Keratinocyte (primary cell): ENCODE measurements at regions not wholly inside any gene's neighbourhood (a gene's known extent, or its start where the extent isn't known, plus 50 kb on each side); places are given as distances from the start of the nearest gene placed in this dataset.

Experiments used
- DNase-seq: peaks from one replicate; pipeline ENCODE4 v3.0.0-alpha.2; 2011; ENCODE audit warnings: low read depth, missing footprints, low spot score
- FAIRE-seq: peaks from 2 replicates; lab custom pipeline; 2011; peaks lifted over from hg19 to GRCh38; lab: Jason Lieb, UNC
- H2AFZ ChIP-seq: 2 replicates; pipeline ENCODE4 v1.6.0; 2012; ENCODE audit warnings: low read length, control low read depth, inconsistent platforms; ENCODE audit not compliant: control insufficient read depth
- H3K27ac ChIP-seq: 2 replicates; pipeline ENCODE4 v1.5.1; 2011; ENCODE audit warnings: low read length; ENCODE audit not compliant: control insufficient read depth, insufficient read depth
- H3K27me3 ChIP-seq: 3 replicates; pipeline ENCODE4 v1.6.0; 2011; ENCODE audit warnings: low read length; ENCODE audit not compliant: control insufficient read depth, insufficient read depth; ENCODE audit errors: extremely low read depth
- H3K36me3 ChIP-seq, 2 experiments: 2 replicates in 1 of 2; 3 replicates in 1 of 2; pipeline ENCODE4 v1.5.1; 2011; ENCODE audit warnings: low read length in 2 of 2, mild to moderate bottlenecking in 1 of 2; ENCODE audit not compliant: control insufficient read depth in 2 of 2, insufficient read depth in 2 of 2; ENCODE audit errors: extremely low read depth in 1 of 2
- H3K4me1 ChIP-seq: 3 replicates; pipeline ENCODE4 v1.5.1; 2011; ENCODE audit warnings: low read length; ENCODE audit not compliant: control insufficient read depth, insufficient read depth; ENCODE audit errors: extremely low read depth
- H3K4me2 ChIP-seq: 3 replicates; pipeline ENCODE4 v1.6.0; 2011; ENCODE audit warnings: low read depth, low read length; ENCODE audit not compliant: control insufficient read depth, insufficient read depth; ENCODE audit errors: extremely low read depth
- H3K4me3 ChIP-seq, 3 experiments: fragments of 200-600 bp in 1 of 3; sonication (generic) in 1 of 3; 2 replicates in 2 of 3; 3 replicates in 1 of 3; pipeline ENCODE4 v1.5.1; 2011 to 2016; ENCODE audit warnings: low read length in 3 of 3, mild to moderate bottlenecking in 3 of 3, control low read depth in 2 of 3, inconsistent platforms in 1 of 3, low read depth in 1 of 3, mixed read lengths in 1 of 3, mixed run types in 1 of 3, moderate library complexity in 1 of 3; ENCODE audit not compliant: control insufficient read depth in 2 of 3, insufficient read depth in 2 of 3; ENCODE audit errors: extremely low read depth in 1 of 3
- H3K79me2 ChIP-seq: 2 replicates; pipeline ENCODE4 v1.6.0; 2012; ENCODE audit warnings: low read length; ENCODE audit not compliant: control insufficient read depth, insufficient read depth
- H3K9ac ChIP-seq: 3 replicates; pipeline ENCODE4 v1.6.0; 2011; ENCODE audit warnings: low read length; ENCODE audit not compliant: control insufficient read depth, insufficient read depth; ENCODE audit errors: extremely low read depth
- H3K9me1 ChIP-seq: 3 replicates; pipeline ENCODE4 v1.6.0; 2011; ENCODE audit warnings: low read length; ENCODE audit not compliant: control insufficient read depth, insufficient read depth; ENCODE audit errors: extremely low read depth
- H3K9me3 ChIP-seq: 2 replicates; pipeline ENCODE4 v1.5.1; 2012; ENCODE audit warnings: low read depth, low read length; ENCODE audit not compliant: control insufficient read depth
- H4K20me1 ChIP-seq: 3 replicates; pipeline ENCODE4 v1.6.0; 2011; ENCODE audit warnings: low read length; ENCODE audit not compliant: control insufficient read depth, insufficient read depth; ENCODE audit errors: extremely low read depth
- EZH2 ChIP-seq: IDR thresholded peaks from one replicate; pipeline ENCODE4 v1.6.1; 2012; ENCODE audit warnings: inconsistent platforms, mild to moderate bottlenecking, low read length, moderate library complexity
- dilution Hi-C: fragments of 300-500 bp; cut with MboI; formaldehyde crosslinking; loops from one replicate; pipeline ENCODE4 v1.7.0; 2020; ENCODE audit warnings: low sequenced_read_pairs; ENCODE audit not compliant: extremely low pct_ligation_motif_present
- TF ChIP-seq, protein P1 (sequence below), 3 experiments: IDR thresholded peaks in 1 of 3; conservative IDR thresholded peaks in 1 of 3; optimal IDR thresholded peaks in 1 of 3; 2 replicates in 2 of 3; 3 replicates in 1 of 3; pipeline versions ENCODE3 to v1.5.1; 2011; ENCODE audit warnings: low read length in 3 of 3, mild to moderate bottlenecking in 3 of 3, moderate library complexity in 2 of 3, control low read depth in 1 of 3, inconsistent platforms in 1 of 3; ENCODE audit not compliant: insufficient read depth in 2 of 3; ENCODE audit errors: extremely low read depth in 1 of 3

DNA sequence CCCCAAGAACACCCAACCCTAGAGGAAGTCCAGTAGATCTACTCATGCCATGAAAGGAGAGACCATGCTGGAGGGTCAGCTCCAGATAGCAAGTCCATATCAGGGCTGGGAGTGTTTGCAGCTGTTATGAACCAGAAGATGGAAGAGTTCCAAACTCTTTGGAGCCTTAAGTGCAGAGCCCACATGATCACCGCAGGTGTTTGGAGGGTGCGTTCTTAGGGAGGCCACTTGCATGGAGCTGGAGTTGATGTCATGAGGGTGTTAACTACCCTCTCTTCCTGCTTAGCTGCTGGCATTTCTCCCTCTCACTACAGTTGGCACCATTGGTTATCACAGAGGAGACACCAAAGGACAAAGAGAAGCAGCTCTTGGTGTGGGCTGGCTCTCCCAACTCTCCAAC lies 616.9 kb downstream of the AJAP1 start:
- no peaks in the 10 kb centered on the region for H3K9me1 ChIP-seq
- DNase-seq (no peak), FAIRE-seq (no peak)
- H3K36me3 ChIP-seq: no peaks in the 10 kb centered on the region
- no peak overlapping the region for H3K27ac ChIP-seq
- no peak overlapping the region for H3K9ac ChIP-seq
- H3K27me3 ChIP-seq: no peaks in the 10 kb centered on the region
- dilution Hi-C loops: no loop called here
- TF ChIP-seq, protein P1, sequence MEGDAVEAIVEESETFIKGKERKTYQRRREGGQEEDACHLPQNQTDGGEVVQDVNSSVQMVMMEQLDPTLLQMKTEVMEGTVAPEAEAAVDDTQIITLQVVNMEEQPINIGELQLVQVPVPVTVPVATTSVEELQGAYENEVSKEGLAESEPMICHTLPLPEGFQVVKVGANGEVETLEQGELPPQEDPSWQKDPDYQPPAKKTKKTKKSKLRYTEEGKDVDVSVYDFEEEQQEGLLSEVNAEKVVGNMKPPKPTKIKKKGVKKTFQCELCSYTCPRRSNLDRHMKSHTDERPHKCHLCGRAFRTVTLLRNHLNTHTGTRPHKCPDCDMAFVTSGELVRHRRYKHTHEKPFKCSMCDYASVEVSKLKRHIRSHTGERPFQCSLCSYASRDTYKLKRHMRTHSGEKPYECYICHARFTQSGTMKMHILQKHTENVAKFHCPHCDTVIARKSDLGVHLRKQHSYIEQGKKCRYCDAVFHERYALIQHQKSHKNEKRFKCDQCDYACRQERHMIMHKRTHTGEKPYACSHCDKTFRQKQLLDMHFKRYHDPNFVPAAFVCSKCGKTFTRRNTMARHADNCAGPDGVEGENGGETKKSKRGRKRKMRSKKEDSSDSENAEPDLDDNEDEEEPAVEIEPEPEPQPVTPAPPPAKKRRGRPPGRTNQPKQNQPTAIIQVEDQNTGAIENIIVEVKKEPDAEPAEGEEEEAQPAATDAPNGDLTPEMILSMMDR (optimal IDR thresholded peaks at IDR 0.05 in 1 of 3, IDR thresholded peaks at IDR 0.05 in 1 of 3, conservative IDR thresholded peaks at IDR 0.05 in 1 of 3; ENCODE audit: extremely low read depth in 1 of 3, insufficient read depth in 2 of 3, low read length in 3 of 3): no peak
- no peak for TF ChIP-seq EZH2
- H3K79me2 ChIP-seq: no peaks in the 10 kb centered on the region
- no peak overlapping the region for H3K4me3 ChIP-seq
- H3K4me1 ChIP-seq: no peaks in the 10 kb centered on the region
- H2AFZ ChIP-seq: no peak overlapping the region
- no peak overlapping the region for H3K4me2 ChIP-seq
- H3K9me3 ChIP-seq: peaks cover under 1% of the 10 kb centered on the region
- H4K20me1 ChIP-seq: no peaks in the 10 kb centered on the region

DNA sequence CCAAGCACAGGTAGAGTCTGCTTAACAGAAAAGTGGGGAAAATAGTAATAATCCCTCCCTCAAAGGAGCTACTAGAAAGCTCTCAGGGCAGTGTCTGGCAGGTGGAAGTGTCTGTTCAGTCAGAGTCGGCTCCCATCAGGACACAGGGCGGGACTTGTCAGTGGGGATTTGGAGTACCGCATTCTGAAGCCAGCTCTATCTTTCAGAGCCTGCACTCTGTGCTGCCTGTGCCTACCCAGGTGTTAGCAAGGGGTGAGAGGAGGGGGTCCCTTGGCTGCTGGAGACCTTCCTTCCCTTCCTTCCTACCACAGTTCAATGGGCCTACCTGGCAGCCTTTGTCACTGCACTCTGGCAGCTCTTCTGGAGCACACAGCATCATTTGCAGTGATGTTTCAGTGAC lies 615.5 kb downstream of the AJAP1 start:
- H3K27me3 ChIP-seq: no peaks in the 10 kb centered on the region
- no peak overlapping the region for H3K4me3 ChIP-seq
- H3K36me3 ChIP-seq: no peaks in the 10 kb centered on the region
- H2AFZ ChIP-seq: no peak overlapping the region
- TF ChIP-seq, protein P1 (optimal IDR thresholded peaks at IDR 0.05 in 1 of 3, IDR thresholded peaks at IDR 0.05 in 1 of 3, conservative IDR thresholded peaks at IDR 0.05 in 1 of 3; ENCODE audit: extremely low read depth in 1 of 3, insufficient read depth in 2 of 3, low read length in 3 of 3): no peak
- no peak for TF ChIP-seq EZH2
- no peaks in the 10 kb centered on the region for H3K79me2 ChIP-seq
- FAIRE-seq (no peak), DNase-seq (no peak)
- no peak overlapping the region for H3K4me2 ChIP-seq
- no peak overlapping the region for H3K27ac ChIP-seq
- H3K4me1 ChIP-seq: no peaks in the 10 kb centered on the region
- dilution Hi-C loops: no loop called here
- no peaks in the 10 kb centered on the region for H3K9me1 ChIP-seq
- no peaks in the 10 kb centered on the region for H4K20me1 ChIP-seq
- no peak overlapping the region for H3K9ac ChIP-seq
- H3K9me3 ChIP-seq: peaks cover 2% of the 10 kb centered on the region
